C1 segment of cervical spinal cord (tissue), 14 donors: ENCODE measurements at regions not wholly inside any gene's neighbourhood (a gene's known extent, or its start where the extent isn't known, plus 50 kb on each side); places are given as distances from the start of the nearest gene placed in this dataset.

Source experiments
- DNase-seq, 14 donors: peaks; one replicate each; lab custom pipeline; 2025; lab: John Stamatoyannopoulos, UW

GRCh38 chr3:188092648-188093047 lies 61.3 kb upstream of the LPP start:
- no peak for DNase-seq

GRCh38 chr3:188095431-188095830 lies 58.5 kb upstream of the LPP start:
- no peak for DNase-seq

- peak in 5 of 14 donors; percentile 5 to 29 (median 6) for DNase-seq
Measured at GRCh38 chr3:188097791-188098190, 56.2 kb upstream of the LPP start.

- no peak for DNase-seq
Measured at GRCh38 chr3:188099907-188100306, 54.0 kb upstream of the LPP start.

GRCh38 chr3:188102861-188103547 lies 51.0 kb upstream of the LPP start:
- DNase-seq = no peak

GRCh38 chr3:188104050-188104449 lies 49.9 kb upstream of the LPP start:
- no peak for DNase-seq
